GM21737 (cell line): ENCODE measurements at regions not wholly inside any gene's neighbourhood (a gene's known extent, or its start where the extent isn't known, plus 50 kb on each side); places are given as distances from the start of the nearest gene placed in this dataset.

Experiments
- ATAC-seq: cut with Tn5 transposase; IDR thresholded peaks from one replicate; pipeline ENCODE4 v1.9.1; 2021; ENCODE audit warnings: mild to moderate bottlenecking, moderate library complexity; ENCODE audit not compliant: unreplicated experiment

DNA sequence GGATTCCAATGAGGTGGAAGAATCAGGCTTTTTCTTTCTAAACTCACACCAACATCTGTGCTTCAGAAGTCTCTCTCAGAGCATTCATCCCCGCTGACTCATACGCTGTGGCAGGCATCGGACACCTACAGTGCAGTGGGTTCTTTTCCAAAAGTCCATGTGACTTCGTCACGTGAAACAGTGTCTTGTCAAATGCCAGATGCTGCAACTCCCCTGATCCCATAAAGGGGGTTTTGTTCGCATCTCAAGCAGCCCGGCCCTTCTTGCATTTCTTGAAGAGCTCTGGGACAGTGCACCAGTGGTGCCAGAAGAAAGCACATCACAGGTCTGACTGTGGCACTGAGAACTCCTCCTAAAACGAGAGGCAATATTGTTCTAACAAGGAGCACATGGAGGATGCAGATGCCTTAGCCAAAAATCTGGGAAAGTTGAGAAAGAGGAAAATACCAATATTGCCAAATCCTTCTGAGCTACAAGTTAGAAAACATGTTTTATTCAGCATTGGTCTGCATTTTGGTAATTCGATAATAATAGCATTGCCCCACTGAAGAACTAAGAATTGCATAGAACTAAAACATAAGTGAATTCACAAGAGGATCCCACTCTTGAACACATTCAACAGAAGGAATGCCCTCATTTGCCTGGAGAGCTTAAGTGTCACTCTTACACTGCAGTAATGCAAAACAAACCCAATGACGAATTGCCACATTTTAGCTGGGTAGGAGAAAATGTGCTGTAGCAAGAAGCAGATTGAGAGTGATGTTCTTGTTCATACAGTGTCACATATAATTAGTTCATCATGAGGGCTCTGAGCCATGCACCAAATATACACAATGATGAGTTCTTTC lies 204.4 kb downstream of the CXCL12 start:
- ATAC-seq = no peak

DNA sequence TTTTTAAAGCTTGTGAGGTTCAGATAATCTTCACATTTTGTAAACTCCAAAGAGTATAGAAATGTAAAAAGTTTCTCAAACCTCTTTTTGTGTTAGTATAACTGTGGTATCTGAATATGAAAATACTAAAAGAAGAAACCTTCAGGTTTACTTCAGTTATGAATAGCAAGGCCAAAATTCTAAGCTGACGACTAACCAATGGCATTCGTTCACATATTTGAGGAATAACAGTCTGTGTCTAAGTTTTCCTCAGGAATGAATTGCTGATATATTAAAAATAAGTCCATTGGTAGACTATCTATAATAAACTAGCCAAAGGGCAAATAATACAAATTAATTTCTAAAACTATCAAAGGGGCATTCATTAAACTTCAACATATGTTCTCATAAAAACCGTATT lies 206.0 kb downstream of the CXCL12 start:
- ATAC-seq = no peak

DNA sequence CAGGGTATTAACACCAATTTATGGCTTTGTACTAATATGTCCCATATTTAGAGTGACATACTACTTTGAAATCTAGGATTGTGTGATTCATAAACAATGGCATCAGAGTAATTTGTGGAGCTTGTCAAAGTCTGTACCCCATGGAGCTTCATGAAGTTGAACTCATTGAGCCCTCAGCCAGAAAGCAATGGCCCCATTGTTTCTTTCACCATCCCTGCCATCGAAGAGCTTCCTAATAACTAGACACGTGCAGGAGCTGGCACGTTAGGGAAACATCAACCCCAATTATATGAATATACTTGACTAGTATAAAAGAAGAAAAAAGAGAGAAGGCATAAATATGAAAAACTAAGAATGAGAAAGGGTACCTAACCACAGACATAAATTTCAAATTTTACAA lies 206.6 kb downstream of the CXCL12 start:
- ATAC-seq = no peak

DNA sequence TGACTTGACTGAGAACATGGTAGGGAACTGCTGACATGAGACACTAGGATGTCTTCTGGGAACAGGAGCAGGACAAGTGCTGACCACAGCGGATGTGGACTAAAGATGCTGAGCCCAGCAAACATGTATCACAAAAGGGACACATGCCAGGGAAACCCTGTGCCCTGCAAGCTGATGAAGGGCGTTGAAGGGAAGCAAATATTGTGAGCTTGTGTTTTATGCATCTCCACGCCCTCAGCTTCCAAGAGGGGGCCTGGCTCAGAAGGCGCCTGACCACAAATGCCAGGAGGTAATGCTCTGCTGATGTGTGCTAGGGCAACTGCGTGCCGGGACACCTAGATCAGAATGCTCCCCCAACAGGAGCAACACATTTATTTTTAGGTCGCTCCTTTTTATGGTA lies 207.3 kb downstream of the CXCL12 start:
- ATAC-seq = no peak

DNA sequence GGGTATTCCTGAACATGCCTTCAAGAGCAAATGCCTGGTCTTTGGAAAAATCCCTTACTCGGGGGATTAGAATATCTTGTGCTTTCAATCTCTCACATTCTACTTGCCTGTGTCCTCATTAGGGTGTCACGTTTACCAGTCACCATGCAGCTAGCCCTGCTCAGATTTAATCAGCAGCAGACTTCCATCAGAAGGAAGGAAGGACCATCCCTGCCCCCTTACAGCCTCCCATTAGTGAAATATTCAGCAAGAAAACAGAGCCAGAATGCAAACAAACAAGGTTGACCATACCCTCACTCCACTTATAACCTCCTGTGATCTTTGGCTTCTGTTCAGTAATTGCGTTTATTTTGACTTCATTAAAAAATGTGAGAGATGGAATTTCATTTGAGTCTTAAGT lies 208.6 kb downstream of the CXCL12 start:
- ATAC-seq = no peak

DNA sequence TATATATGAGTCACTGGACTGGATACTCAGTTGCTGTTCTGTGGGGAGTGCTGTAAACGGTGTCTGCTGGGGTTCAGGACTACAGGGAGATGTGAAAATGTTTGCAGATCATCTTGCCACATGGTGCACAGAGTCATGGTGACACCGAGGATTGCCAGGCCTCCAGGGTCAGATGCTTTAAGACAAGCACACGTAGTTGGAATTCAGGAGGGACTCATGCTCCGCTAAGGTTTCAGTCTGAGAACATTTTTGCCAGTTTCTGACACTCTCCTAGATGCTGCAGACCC lies 211.3 kb downstream of the CXCL12 start:
- no peak for ATAC-seq

DNA sequence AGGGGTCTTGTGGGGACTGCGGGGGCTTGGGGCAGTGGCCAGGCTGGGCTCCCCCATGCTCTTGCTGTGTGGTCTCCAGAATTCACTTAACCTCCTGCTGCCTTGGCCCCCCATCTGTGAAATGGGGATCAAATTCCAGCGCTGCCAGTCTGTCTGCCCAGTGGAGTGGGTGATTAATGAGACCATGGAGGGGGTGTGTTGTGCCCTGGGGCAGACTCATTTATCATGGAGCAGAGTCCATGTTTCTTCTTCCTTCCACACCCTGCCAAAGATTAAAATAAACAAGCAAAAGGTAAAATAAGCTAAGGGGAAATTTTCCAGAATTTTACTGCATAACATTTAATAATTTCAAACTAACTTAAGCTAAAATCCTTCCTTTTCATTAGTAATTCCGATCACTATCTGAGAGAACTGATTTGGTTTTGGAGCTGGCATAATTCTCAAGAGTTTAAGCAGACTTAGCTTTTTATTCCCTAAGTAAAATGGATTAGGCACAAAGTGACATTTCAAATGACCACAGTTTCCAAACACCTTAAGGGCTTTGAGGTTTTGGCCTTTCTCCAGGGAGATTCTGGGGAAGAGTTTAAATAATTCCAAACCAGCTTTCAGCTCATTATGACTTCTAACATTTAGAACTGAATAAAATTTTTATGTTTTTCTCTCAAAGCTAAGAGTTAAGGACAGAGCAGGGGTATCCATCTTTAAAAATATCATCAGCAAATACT lies 211.9 kb downstream of the CXCL12 start:
- ATAC-seq = no peak

DNA sequence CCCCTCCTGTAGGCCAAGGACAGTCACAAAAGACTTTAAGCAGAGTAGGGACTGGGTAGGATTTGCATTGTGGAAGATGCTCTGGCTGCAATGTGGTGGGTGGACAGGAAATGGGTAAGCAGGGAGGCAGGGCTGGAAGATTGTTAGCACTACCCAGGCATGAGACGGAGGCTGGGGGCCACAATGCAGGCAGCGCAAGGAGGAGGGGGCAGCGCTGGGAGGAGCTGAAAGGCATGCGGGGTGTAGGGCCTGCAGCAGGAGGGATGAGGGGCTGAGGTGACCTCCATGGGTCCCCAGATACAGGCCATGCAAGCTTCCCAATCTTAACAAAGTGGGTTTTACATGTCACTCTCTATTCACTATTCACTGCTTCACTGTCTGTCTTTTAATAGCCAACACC lies 213.1 kb downstream of the CXCL12 start:
- ATAC-seq = no peak

DNA sequence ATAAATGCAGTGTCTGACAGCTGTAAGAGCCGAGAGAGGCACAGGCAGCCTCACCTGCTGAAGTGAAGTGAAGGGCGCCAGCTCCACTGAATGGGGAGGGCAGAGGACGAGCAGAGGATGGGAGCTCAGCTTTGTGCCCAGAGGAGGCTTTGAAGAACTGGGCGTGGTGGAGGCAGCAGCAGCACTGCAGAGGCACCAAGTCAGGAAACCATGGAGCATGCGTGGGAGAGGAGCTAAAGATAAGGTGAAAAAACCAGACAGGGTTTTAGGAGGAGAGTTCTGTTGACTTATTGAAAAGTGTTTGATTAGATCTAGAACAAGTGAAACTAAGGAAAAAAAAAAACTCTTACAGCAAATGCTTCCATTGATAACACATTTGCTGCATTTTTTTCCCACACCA lies 216.4 kb downstream of the CXCL12 start:
- no peak for ATAC-seq

DNA sequence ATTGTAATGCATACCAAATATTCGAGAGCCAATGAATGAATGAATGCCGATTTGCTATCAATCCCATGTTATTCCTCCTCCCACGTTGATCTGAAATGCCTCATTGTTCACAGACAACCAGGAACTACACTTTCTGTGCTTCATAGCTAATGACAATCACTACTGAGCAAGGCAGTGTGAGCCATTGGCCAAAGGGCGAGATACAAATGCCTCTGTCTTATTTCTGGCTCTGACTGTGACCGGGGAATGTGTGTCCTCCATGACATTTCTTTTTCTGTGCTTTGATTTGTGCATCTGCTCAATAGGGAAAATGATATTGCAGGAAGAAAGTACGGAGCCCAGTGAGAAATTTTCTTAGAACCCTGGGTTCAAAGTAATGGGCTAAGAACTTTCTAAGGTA lies 217.1 kb downstream of the CXCL12 start:
- no peak for ATAC-seq

DNA sequence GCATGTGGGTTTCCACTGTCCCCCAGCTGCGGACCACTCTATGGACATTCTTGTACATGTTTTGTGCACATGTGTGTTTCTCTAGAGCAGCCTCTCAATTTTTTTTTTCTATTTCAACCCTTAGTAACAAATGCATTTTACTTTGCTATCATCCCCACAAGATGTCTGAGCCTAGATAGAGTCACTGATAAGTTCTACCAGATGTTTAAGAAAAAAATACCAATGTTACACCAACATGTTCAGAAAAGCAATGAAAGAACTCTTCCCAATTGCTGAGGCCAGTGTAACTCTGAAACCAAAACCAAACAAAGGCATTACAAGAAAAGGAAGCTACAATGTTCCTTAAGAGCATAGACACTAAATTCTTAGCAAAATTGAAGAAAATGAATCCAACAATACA lies 218.5 kb downstream of the CXCL12 start:
- ATAC-seq = no peak

DNA sequence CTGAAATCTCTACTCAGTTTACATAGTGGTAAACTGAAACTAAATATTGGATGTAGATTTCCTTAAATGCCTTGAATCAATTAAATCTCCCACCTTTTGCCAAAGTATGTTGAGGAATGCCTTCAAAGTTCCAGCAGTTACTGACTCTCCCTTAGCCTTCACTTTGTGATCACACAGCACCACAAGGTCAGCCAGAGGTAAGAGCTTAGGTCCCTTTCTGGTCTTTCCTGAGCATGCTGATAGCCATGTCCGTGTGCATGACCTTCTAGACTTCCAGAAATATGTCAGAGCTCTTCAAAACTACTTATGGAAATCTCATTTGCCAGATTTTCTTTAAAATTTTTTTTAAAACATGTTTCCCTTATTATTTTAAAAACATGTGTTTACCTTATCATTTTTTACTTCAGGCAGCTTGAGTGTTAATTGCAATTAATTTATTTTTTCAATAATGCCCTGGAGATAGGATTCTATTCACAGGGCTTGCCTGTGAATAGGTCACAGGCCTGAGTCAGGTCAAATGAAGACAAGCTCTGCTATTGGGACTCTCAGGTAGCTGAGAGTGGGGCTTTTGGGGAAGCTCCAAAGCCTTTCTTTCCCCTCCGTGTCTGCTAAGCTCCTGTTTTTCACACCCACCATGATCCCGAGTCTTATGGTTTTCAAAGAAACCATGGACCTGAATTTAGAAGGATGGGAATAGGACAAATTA lies 220.5 kb downstream of the CXCL12 start:
- ATAC-seq = no peak

DNA sequence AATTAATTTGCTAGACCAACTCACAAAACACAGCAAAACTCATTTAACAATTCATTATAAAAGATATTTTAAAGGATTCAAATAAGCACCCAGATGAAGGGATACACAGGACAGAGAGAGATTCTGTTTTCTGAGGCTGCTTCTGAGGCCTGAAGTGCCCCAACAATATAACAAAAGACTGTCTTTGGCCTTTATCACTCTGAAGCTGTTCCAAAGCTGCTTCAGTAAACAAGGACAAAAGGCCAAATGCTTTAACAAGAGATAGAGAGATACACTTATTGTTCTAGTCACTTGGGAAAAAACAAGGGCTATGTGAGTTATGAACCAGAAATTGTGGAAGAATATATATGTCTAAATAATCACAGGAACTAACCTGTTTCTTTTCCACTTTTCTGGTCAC lies 223.7 kb downstream of the CXCL12 start:
- no peak for ATAC-seq

DNA sequence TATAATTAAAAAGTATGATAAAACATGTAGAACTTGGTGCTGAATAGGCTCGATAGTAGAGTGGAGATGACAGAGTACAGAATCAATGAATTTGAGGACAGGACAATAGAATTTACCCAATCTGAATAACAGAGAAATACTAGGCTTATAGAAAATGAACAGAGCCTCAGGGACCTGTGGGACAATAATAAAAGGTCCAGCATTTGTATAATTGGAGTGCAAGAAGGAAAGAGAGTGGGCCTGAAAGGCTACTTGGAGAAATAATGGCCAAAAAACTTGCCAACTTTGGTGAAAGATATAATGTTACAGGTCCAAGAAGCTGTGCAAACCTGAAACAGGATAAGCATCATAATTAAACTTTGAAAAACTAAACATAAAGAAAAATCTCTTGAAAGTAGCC lies 227.3 kb downstream of the CXCL12 start:
- no peak for ATAC-seq

DNA sequence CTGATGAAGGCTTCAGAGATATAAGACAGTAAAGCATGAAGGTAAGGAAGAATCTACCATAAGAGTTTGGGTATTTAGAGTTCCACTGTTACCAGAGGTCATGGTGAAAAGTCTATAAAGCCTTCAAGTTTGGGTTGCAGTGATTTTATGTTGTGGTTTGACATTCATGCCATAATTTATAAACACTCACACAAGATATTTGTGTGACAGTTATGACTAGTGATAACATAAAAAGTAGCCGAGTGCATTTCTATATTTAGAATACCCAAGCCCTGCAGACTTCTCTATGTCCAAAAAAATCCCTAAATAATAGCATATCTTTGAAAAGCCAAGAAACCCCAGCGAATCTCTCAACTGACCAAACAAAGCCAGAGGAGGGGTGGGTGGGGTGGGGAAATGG lies 229.9 kb downstream of the CXCL12 start:
- ATAC-seq = no peak

DNA sequence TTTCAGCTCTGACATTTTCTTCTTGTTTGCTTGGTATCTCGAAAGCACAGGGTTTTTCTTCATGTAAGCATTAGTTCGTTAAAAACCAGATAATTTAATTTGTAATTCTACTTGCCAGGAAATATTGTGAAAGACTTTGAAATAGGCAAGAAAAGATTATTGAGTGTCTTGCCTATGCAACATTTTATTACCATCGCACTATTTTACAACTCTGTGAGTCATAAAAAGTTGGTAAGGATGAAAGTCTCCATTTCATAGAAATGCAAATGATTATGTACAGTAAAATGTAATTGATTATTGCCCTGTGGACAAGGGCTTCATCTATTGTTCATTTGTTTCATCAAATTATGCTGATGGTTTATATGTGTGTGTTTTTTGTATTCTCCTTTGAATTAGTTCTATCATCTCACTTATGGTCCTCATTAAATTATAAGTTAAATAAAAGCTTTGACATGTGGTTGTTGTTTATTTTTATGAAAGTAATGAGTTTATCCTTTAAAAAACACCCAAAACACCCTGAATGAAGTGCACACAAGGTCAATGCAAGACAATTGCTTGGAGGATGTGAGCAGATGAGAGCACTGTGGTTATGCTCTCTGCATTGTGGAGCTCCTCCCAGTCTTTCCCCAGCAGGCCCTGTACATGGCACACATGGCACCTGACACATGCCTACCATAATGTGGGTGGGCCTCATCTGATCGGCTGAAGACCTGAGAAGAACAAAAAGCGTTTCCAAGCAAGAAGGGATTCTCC lies 230.8 kb downstream of the CXCL12 start:
- no peak for ATAC-seq

DNA sequence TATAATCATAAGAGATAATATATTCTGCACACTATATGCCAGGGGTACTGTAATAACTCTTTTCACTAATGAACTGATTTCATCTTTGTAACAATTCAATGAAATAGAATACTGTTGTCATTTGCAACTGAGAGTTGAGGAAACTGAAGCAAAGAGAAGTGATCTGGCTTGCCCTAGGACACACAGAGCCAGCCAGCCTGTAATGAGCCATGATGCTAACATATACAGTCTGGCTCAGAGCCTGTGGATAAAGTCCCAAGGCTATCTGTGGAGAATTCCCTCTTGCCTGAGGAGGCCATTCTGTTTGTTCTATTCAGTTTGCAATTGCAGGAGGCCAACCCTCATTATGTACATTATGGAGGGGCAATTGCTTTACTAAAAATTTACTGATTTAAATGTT lies 241.3 kb downstream of the CXCL12 start:
- no peak for ATAC-seq

DNA sequence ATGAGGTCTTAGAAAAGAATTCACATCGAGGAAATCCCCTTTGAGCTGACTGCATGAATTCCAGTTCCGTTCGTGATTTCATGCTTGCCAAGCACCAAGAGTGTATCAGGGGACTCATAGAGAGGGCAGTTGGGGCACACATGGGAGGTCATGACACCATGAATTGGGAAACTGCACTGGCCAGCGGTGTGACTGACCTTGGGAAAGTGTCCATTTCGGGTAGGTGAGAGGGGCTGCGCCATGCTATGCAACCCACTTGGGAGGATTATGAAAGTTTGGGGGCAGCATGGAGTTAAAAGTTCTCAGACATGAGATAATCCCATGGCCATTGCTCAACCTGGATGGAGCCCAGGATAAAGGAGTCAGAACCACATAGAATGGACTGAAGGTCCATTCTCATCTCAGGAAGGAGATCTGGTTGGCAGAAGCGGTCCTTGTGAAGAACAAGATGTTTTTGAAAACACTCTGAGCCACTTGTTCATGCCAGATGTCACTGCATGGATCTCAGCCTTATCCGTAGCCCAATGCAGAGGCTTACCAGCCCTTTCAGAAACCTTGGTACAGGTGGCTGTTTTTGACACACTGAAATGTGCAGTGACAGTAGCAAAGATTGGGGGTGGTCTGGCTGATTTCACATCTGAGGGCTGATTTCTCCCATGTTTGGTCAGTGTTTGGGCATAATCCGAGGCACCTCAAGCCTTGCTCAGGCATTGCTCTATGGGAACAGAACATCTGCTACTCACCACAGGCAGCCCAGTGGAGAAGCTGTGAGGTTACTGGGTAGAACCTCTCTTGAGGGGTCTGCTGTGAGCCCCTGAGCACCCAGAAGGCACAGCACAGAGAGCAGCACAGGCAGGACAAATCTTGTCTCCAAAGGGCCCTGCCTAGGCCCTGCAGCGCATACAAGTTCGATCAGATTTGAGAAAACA lies 252.3 kb downstream of the CXCL12 start:
- ATAC-seq = no peak

DNA sequence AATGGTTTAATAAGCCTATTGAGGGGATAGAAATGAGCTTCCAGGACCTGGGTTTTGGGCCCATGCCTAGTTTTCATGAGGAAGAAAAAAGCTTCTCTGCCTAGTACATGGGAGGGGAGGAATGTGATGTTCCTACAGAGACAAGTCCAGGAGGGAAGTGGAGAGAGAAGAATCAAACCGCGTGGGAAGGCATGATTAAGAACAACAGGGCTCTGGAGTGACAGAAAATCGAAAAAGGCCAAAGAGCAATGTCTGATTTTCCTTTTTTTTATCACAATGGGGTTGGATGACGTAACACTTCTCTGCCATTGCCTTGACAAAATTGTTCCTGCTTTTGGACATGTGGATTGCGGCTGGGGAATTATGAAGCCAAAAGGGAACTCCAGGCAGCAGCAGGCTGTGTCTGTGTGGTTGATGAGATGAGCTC lies 258.6 kb downstream of the CXCL12 start:
- ATAC-seq = no peak

DNA sequence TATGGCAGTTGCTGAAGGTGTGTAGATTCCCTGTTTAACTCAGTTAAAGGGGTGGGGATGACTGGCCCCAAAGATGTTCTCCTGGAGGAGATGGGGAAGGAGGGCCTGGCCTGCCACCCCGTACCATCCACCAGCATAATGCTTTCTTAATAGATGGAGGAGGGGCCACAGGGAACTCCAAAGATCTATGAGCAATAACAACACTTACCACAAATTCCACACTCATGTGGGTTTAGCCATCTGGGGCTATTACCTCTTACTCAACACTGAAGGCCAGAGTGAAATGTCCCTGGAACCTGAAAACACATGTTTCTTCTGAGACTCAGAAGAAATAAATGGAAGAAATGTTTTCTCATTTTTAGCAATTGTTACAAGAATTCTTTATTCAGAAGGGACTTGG lies 259.0 kb downstream of the CXCL12 start:
- no peak for ATAC-seq
